A549 (cell line): ENCODE measurements at regions not wholly inside any gene's neighbourhood (a gene's known extent, or its start where the extent isn't known, plus 50 kb on each side); places are given as distances from the start of the nearest gene placed in this dataset.

ENCODE experiments used
- ATAC-seq, 2 experiments: fragments of 200-7000 bp in 1 of 2; fragments of >200 bp in 1 of 2; cut with Nextera tagmentation in 1 of 2; cut with Tn5 transposase in 1 of 2; 3 replicates each; pipeline versions ENCODE4 v1.8.0 to v1.9.1; 2018 to 2020; ENCODE audit warnings: mild to moderate bottlenecking in 1 of 2, moderate library complexity in 1 of 2
- CTCF ChIA-PET: fragments of 300-600 bp; sonication (Branson Sonifier 250); formaldehyde crosslinking; extraction: SDS; loops from one replicate; lab custom pipeline; 2021; ENCODE audit warnings: antibody characterized with exemption, inconsistent platforms; lab: Yijun Ruan, JAX
- POLR2A ChIA-PET: fragments of 350-600 bp; formaldehyde crosslinking; extraction: SDS; loops from one replicate; lab custom pipeline; 2021; ENCODE audit warnings: antibody characterized with exemption, inconsistent platforms; lab: Yijun Ruan, JAX
- DNase-seq, 2 experiments: peaks; one replicate each; pipeline versions ENCODE4 v3.0.0 to v3.0.0-alpha.2; 2011 to 2016; ENCODE audit warnings: low read depth in 1 of 2, low spot score in 1 of 2
- FAIRE-seq: peaks from 2 replicates; lab custom pipeline; 2011; peaks lifted over from hg19 to GRCh38; lab: Jason Lieb, UNC
- H3K27ac ChIP-seq, 2 experiments: fragments of >200 bp; sonication (Bioruptor Twin); formaldehyde crosslinking; 3 replicates each; pipeline ENCODE4 v1.5.1; 2016 to 2017
- H3K4me1 ChIP-seq: fragments of >200 bp; sonication (Bioruptor Twin); formaldehyde crosslinking; 3 replicates; pipeline ENCODE4 v1.6.1; 2016
- H3K4me2 ChIP-seq: fragments of >200 bp; sonication (Bioruptor Twin); formaldehyde crosslinking; 3 replicates; pipeline ENCODE4 v1.6.1; 2016
- H3K4me3 ChIP-seq: fragments of >200 bp; sonication (Bioruptor Twin); formaldehyde crosslinking; 3 replicates; pipeline ENCODE4 v1.5.1; 2016
- H3K9me3 ChIP-seq: fragments of >200 bp; sonication (Bioruptor Twin); formaldehyde crosslinking; 3 replicates; pipeline ENCODE4 v1.6.1; 2016
- ATOH8 ChIP-seq: fragments of 250-450 bp; sonication (Bioruptor Pico); IDR thresholded peaks from 2 replicates; pipeline ENCODE4 v1.5.0; 2020; ENCODE audit warnings: low read depth, mild to moderate bottlenecking, moderate library complexity
- CBX2 ChIP-seq: fragments of 200-600 bp; sonication (generic); IDR thresholded peaks from 2 replicates; pipeline ENCODE4 v1.6.1; 2016; ENCODE audit warnings: low read depth, mild to moderate bottlenecking, borderline replicate concordance
- CBX8 ChIP-seq: fragments of 200-600 bp; sonication (generic); IDR thresholded peaks from 2 replicates; pipeline ENCODE4 v1.6.1; 2016
- EHF ChIP-seq: fragments of 250-450 bp; sonication (Bioruptor Pico); IDR thresholded peaks from 2 replicates; pipeline ENCODE4 v1.5.0; 2020; ENCODE audit warnings: mild to moderate bottlenecking
- ELK1 ChIP-seq: fragments of 150-350 bp; IDR thresholded peaks from 2 replicates; pipeline ENCODE4 v1.6.1; 2014; ENCODE audit warnings: low read depth, mild to moderate bottlenecking, low read length
- EP300 ChIP-seq, 2 experiments: fragments of >200 bp; sonication (Bioruptor Twin); formaldehyde crosslinking; IDR thresholded peaks; 2 replicates in 1 of 2; 3 replicates in 1 of 2; pipeline ENCODE4 v1.6.1; 2016 to 2017
- GATA3 ChIP-seq: IDR thresholded peaks from 2 replicates; pipeline ENCODE4 v1.6.1; 2012; ENCODE audit warnings: borderline replicate concordance
- HDAC2 ChIP-seq: fragments of 200-600 bp; sonication (generic); IDR thresholded peaks from 2 replicates; pipeline ENCODE4 v1.6.1; 2016
- HEYL ChIP-seq: fragments of 250-450 bp; sonication (Bioruptor Pico); IDR thresholded peaks from 2 replicates; pipeline ENCODE4 v1.8.0; 2021; ENCODE audit warnings: mild to moderate bottlenecking, moderate library complexity
- JUN ChIP-seq, 2 experiments: fragments of >200 bp; sonication (Bioruptor Twin); formaldehyde crosslinking; IDR thresholded peaks; 2 replicates in 1 of 2; 3 replicates in 1 of 2; pipeline ENCODE4 v1.6.1; 2016 to 2017
- KDM1A ChIP-seq: fragments of 200-600 bp; sonication (generic); IDR thresholded peaks from 2 replicates; pipeline ENCODE4 v1.6.1; 2016; ENCODE audit warnings: low read depth, mild to moderate bottlenecking
- MAZ ChIP-seq: fragments of 150-350 bp; IDR thresholded peaks from 2 replicates; pipeline ENCODE4 v1.6.1; 2014; ENCODE audit warnings: antibody characterized with exemption, low read depth, low read length, borderline replicate concordance
- NPAS2 ChIP-seq: fragments of 250-450 bp; sonication (Bioruptor Pico); IDR thresholded peaks from 2 replicates; pipeline ENCODE4 v1.8.0; 2022; ENCODE audit warnings: mild to moderate bottlenecking, moderate library complexity, borderline replicate concordance
- POLR2A ChIP-seq: IDR thresholded peaks from 2 replicates; pipeline ENCODE4 v1.6.1; 2012; ENCODE audit warnings: mild to moderate bottlenecking, low read length
- POLR2AphosphoS2 ChIP-seq: conservative IDR thresholded peaks from 2 replicates; pipeline ENCODE4 v1.6.1; 2012; ENCODE audit warnings: low read length, improper control_type of control experiment, inconsistent platforms
- RFX5 ChIP-seq: fragments of 450-650 bp; IDR thresholded peaks from 2 replicates; pipeline ENCODE4 v1.7.1; 2014; ENCODE audit warnings: antibody characterized with exemption, mild to moderate bottlenecking, moderate library complexity
- RNF2 ChIP-seq: fragments of 200-600 bp; sonication (generic); IDR thresholded peaks from 2 replicates; pipeline ENCODE4 v1.6.1; 2016; ENCODE audit warnings: low read depth, mild to moderate bottlenecking, antibody characterized with exemption, moderate library complexity, borderline replicate concordance
- SREBF2 ChIP-seq: fragments of 450-650 bp; IDR thresholded peaks from 2 replicates; pipeline ENCODE4 v1.6.1; 2014; ENCODE audit warnings: mild to moderate bottlenecking, moderate library complexity
- ZC3H11A ChIP-seq: fragments of 450-650 bp; IDR thresholded peaks from 2 replicates; pipeline ENCODE4 v1.6.1; 2014; ENCODE audit warnings: antibody characterized with exemption, mild to moderate bottlenecking
- ZNF302 ChIP-seq: fragments of 250-450 bp; sonication (Bioruptor Pico); IDR thresholded peaks from 2 replicates; pipeline ENCODE4 v1.9.0; 2021; ENCODE audit warnings: inconsistent platforms, mild to moderate bottlenecking, moderate library complexity
- WGBS: methylation state at CpG from one replicate; pipeline ENCODE4 v1.1.6; 2017; ENCODE audit errors: missing lambda C conversion rate; 5-methylcytosine and 5-hydroxymethylcytosine counted together
- TF ChIP-seq, protein P1 (sequence below): IDR thresholded peaks from 2 replicates; pipeline ENCODE4 v1.6.1; 2012; ENCODE audit warnings: low read depth, borderline replicate concordance
- TF ChIP-seq, protein P2 (sequence below): fragments of 200-600 bp; sonication (generic); IDR thresholded peaks from 2 replicates; pipeline ENCODE4 v1.6.1; 2016; ENCODE audit warnings: antibody characterized with exemption, mild to moderate bottlenecking, moderate library complexity

DNA sequence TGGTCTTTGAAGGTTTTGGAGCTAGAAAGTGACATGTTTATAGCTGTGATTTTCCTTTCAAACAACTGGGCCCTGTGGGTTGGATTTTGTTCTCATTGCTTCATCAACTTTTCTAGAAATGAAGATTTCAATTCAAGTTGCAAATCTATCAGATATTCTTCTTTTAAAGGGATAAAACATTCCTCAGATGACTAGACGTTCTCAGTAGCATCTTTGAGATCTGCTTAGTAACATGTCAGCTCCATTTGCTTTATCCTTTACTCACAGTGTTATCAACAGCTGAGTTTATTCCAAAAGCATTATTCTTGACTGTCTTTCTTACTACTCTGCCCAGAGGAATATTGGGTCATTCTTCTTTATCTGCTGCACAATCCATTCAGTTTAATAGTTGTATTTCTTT lies 108.2 kb upstream of the GIMD1 start:
- no peak for DNase-seq
- TF ChIP-seq ZNF302 (no peak), HDAC2 (no peak), MAZ (no peak), POLR2A (no peak), EHF (CRISPR knock-in tag) (no peak), CBX2 (no peak), ELK1 (no peak), POLR2AphosphoS2 (no peak), KDM1A (no peak)
- TF ChIP-seq, protein P1, sequence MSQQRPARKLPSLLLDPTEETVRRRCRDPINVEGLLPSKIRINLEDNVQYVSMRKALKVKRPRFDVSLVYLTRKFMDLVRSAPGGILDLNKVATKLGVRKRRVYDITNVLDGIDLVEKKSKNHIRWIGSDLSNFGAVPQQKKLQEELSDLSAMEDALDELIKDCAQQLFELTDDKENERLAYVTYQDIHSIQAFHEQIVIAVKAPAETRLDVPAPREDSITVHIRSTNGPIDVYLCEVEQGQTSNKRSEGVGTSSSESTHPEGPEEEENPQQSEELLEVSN = no peak
- TF ChIP-seq, all 56 proteins: peak for 0
- WGBS = 10% methylated on average over 1 of the region's 1 CpG
- H3K4me3 ChIP-seq = no peak overlapping the region
- H3K4me2 ChIP-seq = no peak overlapping the region
- ChIA-PET POLR2A (no interaction called here), CTCF (no interaction called here)
- no peaks in the 10 kb centered on the region for H3K4me1 ChIP-seq
- no peak overlapping the region for H3K27ac ChIP-seq
- no peak for ATAC-seq
- FAIRE-seq = no peak
- H3K9me3 ChIP-seq = no peaks in the 10 kb centered on the region

DNA sequence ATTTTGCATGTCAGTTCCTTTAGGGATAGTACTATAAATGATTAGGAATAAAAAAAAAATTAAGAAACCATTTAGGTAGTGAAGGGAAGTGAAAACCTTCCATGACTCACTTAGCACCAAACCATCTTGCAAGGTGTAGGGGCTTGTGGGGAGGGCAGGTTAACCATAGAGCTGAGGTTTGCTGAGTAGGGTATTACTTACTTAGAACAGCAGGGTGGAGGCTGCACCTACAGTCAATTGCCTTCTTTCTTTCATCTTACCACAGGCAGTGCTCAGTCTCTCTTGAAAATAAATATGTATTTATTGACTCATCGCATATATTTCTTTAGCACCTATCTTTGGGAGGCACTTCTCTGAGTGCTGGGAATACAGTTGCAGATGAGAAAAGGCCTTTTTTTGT lies 104.9 kb upstream of the GIMD1 start:
- H3K9me3 ChIP-seq = no peaks in the 10 kb centered on the region
- no peak for ATAC-seq
- H3K4me3 ChIP-seq = no peak overlapping the region
- no peak overlapping the region for H3K27ac ChIP-seq
- POLR2A ChIA-PET = no interaction called here
- H3K4me1 ChIP-seq = no peaks in the 10 kb centered on the region
- 25% methylated on average over 1 of the region's 1 CpG for WGBS
- TF ChIP-seq ATOH8 (CRISPR knock-in tag) (no peak), SREBF2 (no peak), KDM1A (no peak), CBX8 (no peak), NPAS2 (CRISPR knock-in tag) (no peak)
- TF ChIP-seq, protein P2, sequence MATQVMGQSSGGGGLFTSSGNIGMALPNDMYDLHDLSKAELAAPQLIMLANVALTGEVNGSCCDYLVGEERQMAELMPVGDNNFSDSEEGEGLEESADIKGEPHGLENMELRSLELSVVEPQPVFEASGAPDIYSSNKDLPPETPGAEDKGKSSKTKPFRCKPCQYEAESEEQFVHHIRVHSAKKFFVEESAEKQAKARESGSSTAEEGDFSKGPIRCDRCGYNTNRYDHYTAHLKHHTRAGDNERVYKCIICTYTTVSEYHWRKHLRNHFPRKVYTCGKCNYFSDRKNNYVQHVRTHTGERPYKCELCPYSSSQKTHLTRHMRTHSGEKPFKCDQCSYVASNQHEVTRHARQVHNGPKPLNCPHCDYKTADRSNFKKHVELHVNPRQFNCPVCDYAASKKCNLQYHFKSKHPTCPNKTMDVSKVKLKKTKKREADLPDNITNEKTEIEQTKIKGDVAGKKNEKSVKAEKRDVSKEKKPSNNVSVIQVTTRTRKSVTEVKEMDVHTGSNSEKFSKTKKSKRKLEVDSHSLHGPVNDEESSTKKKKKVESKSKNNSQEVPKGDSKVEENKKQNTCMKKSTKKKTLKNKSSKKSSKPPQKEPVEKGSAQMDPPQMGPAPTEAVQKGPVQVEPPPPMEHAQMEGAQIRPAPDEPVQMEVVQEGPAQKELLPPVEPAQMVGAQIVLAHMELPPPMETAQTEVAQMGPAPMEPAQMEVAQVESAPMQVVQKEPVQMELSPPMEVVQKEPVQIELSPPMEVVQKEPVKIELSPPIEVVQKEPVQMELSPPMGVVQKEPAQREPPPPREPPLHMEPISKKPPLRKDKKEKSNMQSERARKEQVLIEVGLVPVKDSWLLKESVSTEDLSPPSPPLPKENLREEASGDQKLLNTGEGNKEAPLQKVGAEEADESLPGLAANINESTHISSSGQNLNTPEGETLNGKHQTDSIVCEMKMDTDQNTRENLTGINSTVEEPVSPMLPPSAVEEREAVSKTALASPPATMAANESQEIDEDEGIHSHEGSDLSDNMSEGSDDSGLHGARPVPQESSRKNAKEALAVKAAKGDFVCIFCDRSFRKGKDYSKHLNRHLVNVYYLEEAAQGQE = no peak
- TF ChIP-seq, all 56 proteins: peak for 0
- no peak overlapping the region for H3K4me2 ChIP-seq
- no peak for FAIRE-seq
- CTCF ChIA-PET = no interaction called here
- DNase-seq = peak in 1 of 2 experiments; percentile 4

DNA sequence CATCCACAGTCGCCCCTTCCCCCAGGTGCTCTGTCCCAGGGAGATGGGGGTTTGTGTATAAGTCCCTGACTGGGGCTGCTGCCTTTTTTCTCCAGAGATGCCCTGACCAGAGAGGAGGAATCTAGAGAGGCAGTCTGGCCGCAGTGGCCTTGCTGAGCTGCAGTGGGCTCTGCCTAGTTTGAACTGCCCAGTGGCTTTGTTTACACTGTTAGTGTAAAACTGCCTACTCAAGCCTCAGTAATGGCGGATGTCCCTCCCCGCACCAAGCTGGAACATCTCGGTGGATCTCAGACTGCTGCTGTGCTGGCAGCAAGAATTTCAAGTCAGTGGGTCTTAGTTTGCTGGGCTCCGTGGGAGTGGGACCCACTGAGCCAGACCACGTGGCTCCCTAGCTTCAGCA lies 102.6 kb upstream of the GIMD1 start:
- no peak for DNase-seq
- ChIA-PET POLR2A (no interaction called here), CTCF (no interaction called here)
- WGBS = 83% methylated on average over 3 of the region's 7 CpGs
- H3K4me2 ChIP-seq = no peak overlapping the region
- no peaks in the 10 kb centered on the region for H3K4me1 ChIP-seq
- no peak overlapping the region for H3K27ac ChIP-seq
- no peak for FAIRE-seq
- ATAC-seq = no peak
- no peaks in the 10 kb centered on the region for H3K9me3 ChIP-seq
- TF ChIP-seq EP300 (IDR thresholded peaks at IDR 0.05) (no peak), RNF2 (no peak), GATA3 (no peak), ZC3H11A (no peak), HEYL (CRISPR knock-in tag) (no peak), JUN (IDR thresholded peaks at IDR 0.05) (no peak), RFX5 (no peak)
- TF ChIP-seq, all 56 proteins: peak for 0
- no peak overlapping the region for H3K4me3 ChIP-seq
